Spleen (tissue), 7 donors: ENCODE measurements at regions not wholly inside any gene's neighbourhood (a gene's known extent, or its start where the extent isn't known, plus 50 kb on each side); places are given as distances from the start of the nearest gene placed in this dataset.

Source experiments
- POLR2A ChIP-seq, 3 donors: fragments of 450-650 bp; IDR thresholded peaks; one replicate each; pipeline ENCODE4 v1.5.1; 2017; ENCODE audit warnings: antibody characterized with exemption in 3 of 3, mild to moderate bottlenecking in 1 of 3
- POLR2AphosphoS5 ChIP-seq, 3 donors: sonication (generic); formaldehyde crosslinking; IDR thresholded peaks; one replicate each; pipeline ENCODE4 v1.5.1; 2017; ENCODE audit warnings: antibody characterized with exemption in 3 of 3
- TF ChIP-seq, protein P1 (sequence below), 11 experiments: fragments of 200-600 bp in 7 of 11; fragments of 450-650 bp in 4 of 11; sonication (generic) in 4 of 11; IDR thresholded peaks in 8 of 11; conservative IDR thresholded peaks in 3 of 11; 1 replicate in 7 of 11; 2 replicates in 4 of 11; pipeline versions ENCODE4 v1.4.0 to v1.8.0; 2016 to 2021; ENCODE audit warnings: antibody characterized with exemption in 11 of 11, inconsistent platforms in 4 of 11, mild to moderate bottlenecking in 1 of 11
- donor health status: DM: no; HTN: no; CAD: no; lungs with moderate emphysema.
- donor health status: DM: no; HTN: no; CAD: no.
- donor health status: DM: no; HTN: no; CAD: no.

DNA sequence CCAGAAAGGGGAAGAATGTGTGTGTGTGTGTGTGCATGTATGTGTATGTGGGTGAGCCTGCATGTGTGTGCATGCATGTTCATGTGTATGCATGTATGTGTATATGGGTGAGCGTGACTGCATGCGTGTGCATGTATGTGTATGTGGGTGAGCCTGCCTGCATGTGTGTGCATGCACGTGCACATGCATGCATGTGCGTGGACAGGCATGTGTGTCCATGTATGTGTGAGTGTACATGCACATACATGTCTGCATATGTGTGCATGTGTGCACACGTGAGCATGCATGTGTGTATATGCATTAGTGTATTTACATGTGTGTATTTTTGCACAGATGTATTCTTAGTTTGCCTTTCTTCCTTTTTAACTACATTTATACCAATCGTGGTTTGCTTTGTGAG is 601.5 kb downstream of the QKI start:
- TF ChIP-seq, protein P1, sequence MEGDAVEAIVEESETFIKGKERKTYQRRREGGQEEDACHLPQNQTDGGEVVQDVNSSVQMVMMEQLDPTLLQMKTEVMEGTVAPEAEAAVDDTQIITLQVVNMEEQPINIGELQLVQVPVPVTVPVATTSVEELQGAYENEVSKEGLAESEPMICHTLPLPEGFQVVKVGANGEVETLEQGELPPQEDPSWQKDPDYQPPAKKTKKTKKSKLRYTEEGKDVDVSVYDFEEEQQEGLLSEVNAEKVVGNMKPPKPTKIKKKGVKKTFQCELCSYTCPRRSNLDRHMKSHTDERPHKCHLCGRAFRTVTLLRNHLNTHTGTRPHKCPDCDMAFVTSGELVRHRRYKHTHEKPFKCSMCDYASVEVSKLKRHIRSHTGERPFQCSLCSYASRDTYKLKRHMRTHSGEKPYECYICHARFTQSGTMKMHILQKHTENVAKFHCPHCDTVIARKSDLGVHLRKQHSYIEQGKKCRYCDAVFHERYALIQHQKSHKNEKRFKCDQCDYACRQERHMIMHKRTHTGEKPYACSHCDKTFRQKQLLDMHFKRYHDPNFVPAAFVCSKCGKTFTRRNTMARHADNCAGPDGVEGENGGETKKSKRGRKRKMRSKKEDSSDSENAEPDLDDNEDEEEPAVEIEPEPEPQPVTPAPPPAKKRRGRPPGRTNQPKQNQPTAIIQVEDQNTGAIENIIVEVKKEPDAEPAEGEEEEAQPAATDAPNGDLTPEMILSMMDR (IDR thresholded peaks at IDR 0.05 in 8 of 11, conservative IDR thresholded peaks at IDR 0.05 in 3 of 11) = no peak
- TF ChIP-seq POLR2A (IDR thresholded peaks at IDR 0.05) (no peak), POLR2AphosphoS5 (IDR thresholded peaks at IDR 0.05) (no peak)
